Cardiac fibroblast (primary cell): ENCODE measurements at regions not wholly inside any gene's neighbourhood (a gene's known extent, or its start where the extent isn't known, plus 50 kb on each side); places are given as distances from the start of the nearest gene placed in this dataset.

Experiments used
- DNase-seq, 2 donors: peaks; one replicate each; pipeline versions ENCODE4 v3.0.0 to v3.0.0-alpha.2; 2010; ENCODE audit warnings: low read depth in 2 of 2
- H3K4me3 ChIP-seq, 2 donors: replicated peaks in 1 of 2; 1 replicate in 1 of 2; 2 replicates in 1 of 2; pipeline ENCODE4 v1.5.1; 2011; ENCODE audit warnings: low read depth in 2 of 2, low read length in 2 of 2, mild to moderate bottlenecking in 2 of 2, moderate library complexity in 1 of 2
- TF ChIP-seq, protein P1 (sequence below): IDR thresholded peaks from one replicate; pipeline ENCODE4 v1.5.1; 2011; ENCODE audit warnings: low read depth, mild to moderate bottlenecking, low read length, inconsistent platforms

DNA sequence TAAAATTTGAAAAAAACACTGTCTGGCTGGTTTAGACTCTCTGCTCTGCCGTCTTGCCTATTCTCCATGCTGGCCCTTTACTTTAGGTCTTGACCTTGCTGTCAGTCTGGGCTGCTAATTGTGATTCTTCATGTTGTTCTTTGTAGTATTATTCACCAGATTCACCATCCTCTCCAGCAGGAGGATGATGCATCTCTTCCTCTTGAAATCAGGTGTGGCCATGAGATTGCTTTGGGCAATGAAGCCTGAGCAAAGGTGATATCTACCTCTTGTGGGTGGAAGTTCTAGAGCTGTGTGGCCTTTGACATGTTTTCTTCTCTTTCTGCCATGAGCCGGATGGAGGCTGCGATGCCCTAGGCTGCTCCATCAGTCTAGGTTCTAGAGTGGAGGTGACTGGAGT, 51.3 kb upstream of the ITPRID1 start:
- TF ChIP-seq, protein P1, sequence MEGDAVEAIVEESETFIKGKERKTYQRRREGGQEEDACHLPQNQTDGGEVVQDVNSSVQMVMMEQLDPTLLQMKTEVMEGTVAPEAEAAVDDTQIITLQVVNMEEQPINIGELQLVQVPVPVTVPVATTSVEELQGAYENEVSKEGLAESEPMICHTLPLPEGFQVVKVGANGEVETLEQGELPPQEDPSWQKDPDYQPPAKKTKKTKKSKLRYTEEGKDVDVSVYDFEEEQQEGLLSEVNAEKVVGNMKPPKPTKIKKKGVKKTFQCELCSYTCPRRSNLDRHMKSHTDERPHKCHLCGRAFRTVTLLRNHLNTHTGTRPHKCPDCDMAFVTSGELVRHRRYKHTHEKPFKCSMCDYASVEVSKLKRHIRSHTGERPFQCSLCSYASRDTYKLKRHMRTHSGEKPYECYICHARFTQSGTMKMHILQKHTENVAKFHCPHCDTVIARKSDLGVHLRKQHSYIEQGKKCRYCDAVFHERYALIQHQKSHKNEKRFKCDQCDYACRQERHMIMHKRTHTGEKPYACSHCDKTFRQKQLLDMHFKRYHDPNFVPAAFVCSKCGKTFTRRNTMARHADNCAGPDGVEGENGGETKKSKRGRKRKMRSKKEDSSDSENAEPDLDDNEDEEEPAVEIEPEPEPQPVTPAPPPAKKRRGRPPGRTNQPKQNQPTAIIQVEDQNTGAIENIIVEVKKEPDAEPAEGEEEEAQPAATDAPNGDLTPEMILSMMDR: no peak
- H3K4me3 ChIP-seq: no peak overlapping the region
- no peak for DNase-seq
